Astrocyte (in vitro differentiated cells and primary cell): ENCODE measurements at regions not wholly inside any gene's neighbourhood (a gene's known extent, or its start where the extent isn't known, plus 50 kb on each side); places are given as distances from the start of the nearest gene placed in this dataset.
A peak's percentile ranks its signal among the peaks of the same experiment; 100 is the strongest.

Source experiments
- DNase-seq: peaks from one replicate; pipeline ENCODE4 v3.0.0-alpha.2; 2010; ENCODE audit warnings: low read depth
- FAIRE-seq: peaks from 2 replicates; lab custom pipeline; 2011; peaks lifted over from hg19 to GRCh38; lab: Jason Lieb, UNC
- H2AFZ ChIP-seq: 2 replicates; pipeline ENCODE4 v1.6.0; 2012; ENCODE audit warnings: low read depth, low read length, inconsistent platforms
- H3K27ac ChIP-seq: 2 replicates; pipeline ENCODE4 v1.5.1; 2011; ENCODE audit warnings: low read depth, low read length, inconsistent platforms
- H3K27me3 ChIP-seq: 2 replicates; pipeline ENCODE4 v1.6.0; 2011; ENCODE audit warnings: low read length, inconsistent platforms; ENCODE audit not compliant: insufficient read depth
- H3K36me3 ChIP-seq: 2 replicates; pipeline ENCODE4 v1.5.1; 2011; ENCODE audit warnings: low read length, inconsistent platforms; ENCODE audit not compliant: insufficient read depth
- H3K4me1 ChIP-seq: 2 replicates; pipeline ENCODE4 v1.5.1; 2011; ENCODE audit warnings: low read length, inconsistent platforms; ENCODE audit not compliant: insufficient read depth
- H3K4me2 ChIP-seq: 2 replicates; pipeline ENCODE4 v1.6.0; 2012; ENCODE audit warnings: low read length, inconsistent platforms
- H3K4me3 ChIP-seq: 2 replicates; pipeline ENCODE4 v1.5.1; 2011; ENCODE audit warnings: low read depth, mild to moderate bottlenecking, low read length, inconsistent platforms; ENCODE audit not compliant: insufficient read depth
- H3K79me2 ChIP-seq: 2 replicates; pipeline ENCODE4 v1.6.0; 2012; ENCODE audit warnings: mild to moderate bottlenecking, low read length, inconsistent platforms; ENCODE audit not compliant: insufficient read depth
- H3K9ac ChIP-seq: 2 replicates; pipeline ENCODE4 v1.6.0; 2012; ENCODE audit warnings: mild to moderate bottlenecking, low read length, inconsistent platforms
- H3K9me3 ChIP-seq: 2 replicates; pipeline ENCODE4 v1.5.1; 2012; ENCODE audit warnings: low read depth, mild to moderate bottlenecking, low read length, inconsistent platforms; ENCODE audit not compliant: insufficient read depth
- H4K20me1 ChIP-seq: 2 replicates; pipeline ENCODE4 v1.6.0; 2012; ENCODE audit warnings: low read length, inconsistent platforms; ENCODE audit not compliant: insufficient read depth
- H3K27ac Mint-ChIP-seq: one replicate; pipeline ENCODE4 v1.8.0; 2021; ENCODE audit warnings: mild to moderate bottlenecking, mixed read lengths; ENCODE audit not compliant: unreplicated experiment
- H3K27me3 Mint-ChIP-seq: one replicate; pipeline ENCODE4 v1.8.0; 2021; ENCODE audit warnings: low read depth, mixed read lengths; ENCODE audit not compliant: unreplicated experiment
- H3K36me3 Mint-ChIP-seq: one replicate; pipeline ENCODE4 v1.8.0; 2021; ENCODE audit warnings: low read depth, mixed read lengths; ENCODE audit not compliant: unreplicated experiment
- H3K4me1 Mint-ChIP-seq: one replicate; pipeline ENCODE4 v1.8.0; 2021; ENCODE audit warnings: low read depth, mixed read lengths; ENCODE audit not compliant: unreplicated experiment
- H3K4me3 Mint-ChIP-seq: one replicate; pipeline ENCODE4 v1.8.0; 2021; ENCODE audit warnings: mild to moderate bottlenecking, moderate library complexity, mixed read lengths; ENCODE audit not compliant: unreplicated experiment
- H3K9me3 Mint-ChIP-seq: one replicate; pipeline ENCODE4 v1.8.0; 2021; ENCODE audit warnings: mild to moderate bottlenecking, mixed read lengths; ENCODE audit not compliant: unreplicated experiment
- CTCF ChIP-seq: IDR thresholded peaks from 2 replicates; pipeline ENCODE4 v1.5.1; 2011; ENCODE audit warnings: low read depth, mild to moderate bottlenecking, inconsistent platforms, low read length, moderate library complexity; ENCODE audit not compliant: insufficient read depth
- EZH2 ChIP-seq: IDR thresholded peaks from 2 replicates; pipeline ENCODE4 v1.6.1; 2012; ENCODE audit warnings: mild to moderate bottlenecking, low read length, inconsistent platforms; ENCODE audit not compliant: insufficient read depth

- Histone ChIP-seq H2AFZ (no peak overlapping the region), H3K4me2 (no peak overlapping the region), H3K4me3 (no peak overlapping the region), H3K4me1 (no peaks in the 10 kb centered on the region), H3K27me3 (no peaks in the 10 kb centered on the region), H3K9me3 (no peaks in the 10 kb centered on the region), H3K79me2 (no peaks in the 10 kb centered on the region), H4K20me1 (no peaks in the 10 kb centered on the region), H3K36me3 (no peaks in the 10 kb centered on the region), H3K9ac (no peak overlapping the region), H3K27ac (no peak overlapping the region)
- FAIRE-seq (no peak), DNase-seq (no peak)
- H3K27ac Mint-ChIP-seq: no peak overlapping the region
- H3K27me3 Mint-ChIP-seq: peaks cover 3% of the 10 kb centered on the region
- no peak for TF ChIP-seq CTCF
- no peak for TF ChIP-seq EZH2
- no peaks in the 10 kb centered on the region for H3K36me3 Mint-ChIP-seq
- H3K4me1 Mint-ChIP-seq: peaks cover 3% of the 10 kb centered on the region
- no peak overlapping the region for H3K4me3 Mint-ChIP-seq
- H3K9me3 Mint-ChIP-seq: no peaks in the 10 kb centered on the region
Measured at GRCh38 chr15:95269242-95270183, 1038.2 kb downstream of the MCTP2 start.

GRCh38 chr15:95274101-95274500 is 1042.7 kb downstream of the MCTP2 start:
- Mint-ChIP-seq H3K4me3 (no peak overlapping the region), H3K4me1 (peaks cover 9% of the 10 kb centered on the region), H3K9me3 (no peaks in the 10 kb centered on the region), H3K27me3 (peaks cover 3% of the 10 kb centered on the region), H3K36me3 (no peaks in the 10 kb centered on the region), H3K27ac (no peak overlapping the region)
- H3K9ac ChIP-seq: no peak overlapping the region
- FAIRE-seq: no peak
- TF ChIP-seq EZH2 (no peak), CTCF (no peak)
- H3K9me3 ChIP-seq: no peaks in the 10 kb centered on the region
- H3K79me2 ChIP-seq: no peaks in the 10 kb centered on the region
- H3K4me1 ChIP-seq: peaks cover 12% of the 10 kb centered on the region
- H3K4me3 ChIP-seq: no peak overlapping the region
- no peak for DNase-seq
- no peak overlapping the region for H3K27ac ChIP-seq
- H3K4me2 ChIP-seq: no peak overlapping the region
- no peaks in the 10 kb centered on the region for H3K36me3 ChIP-seq
- H2AFZ ChIP-seq: no peak overlapping the region
- H4K20me1 ChIP-seq: no peaks in the 10 kb centered on the region
- no peaks in the 10 kb centered on the region for H3K27me3 ChIP-seq

DNA sequence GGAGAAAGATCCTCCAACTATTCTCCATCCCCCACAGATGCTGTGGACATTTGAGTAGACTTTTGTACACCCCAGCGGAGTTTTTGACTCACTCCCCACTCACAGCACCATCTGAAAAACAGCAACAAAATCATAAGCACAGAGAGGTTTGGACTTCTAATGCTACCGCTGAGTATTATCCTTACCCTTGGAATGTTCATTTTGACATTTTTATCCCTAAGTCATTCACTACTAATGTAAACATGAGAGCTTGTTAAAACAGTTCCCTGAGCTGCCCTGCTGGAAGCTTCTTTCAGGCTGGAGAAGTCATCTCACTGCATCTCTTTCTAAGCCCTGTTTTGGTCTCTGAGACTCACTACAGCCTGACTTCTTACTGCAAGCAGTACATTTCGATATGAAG is 1045.9 kb downstream of the MCTP2 start:
- Histone ChIP-seq H3K79me2 (no peaks in the 10 kb centered on the region), H3K36me3 (no peaks in the 10 kb centered on the region), H4K20me1 (no peaks in the 10 kb centered on the region), H3K9ac (peak overlapping the region; percentile 51), H2AFZ (no peak overlapping the region), H3K4me1 (peaks cover 12% of the 10 kb centered on the region), H3K27me3 (no peaks in the 10 kb centered on the region), H3K4me3 (no peak overlapping the region), H3K9me3 (no peaks in the 10 kb centered on the region), H3K4me2 (peak overlapping the region; percentile 64), H3K27ac (peak overlapping the region; percentile 59)
- peak; percentile 86 for FAIRE-seq
- Mint-ChIP-seq H3K27me3 (no peaks in the 10 kb centered on the region), H3K27ac (no peak overlapping the region), H3K4me1 (peaks cover 7% of the 10 kb centered on the region), H3K9me3 (peaks cover 2% of the 10 kb centered on the region), H3K36me3 (no peaks in the 10 kb centered on the region), H3K4me3 (no peak overlapping the region)
- TF ChIP-seq EZH2 (no peak), CTCF (no peak)
- peak; percentile 78 for DNase-seq
